ENCODE measurements at regions not wholly inside any gene's neighbourhood (a gene's known extent, or its start where the extent isn't known, plus 50 kb on each side); places are given as distances from the start of the nearest gene placed in this dataset.

GRCh38 chr16:77591347-77591746 is 131.0 kb upstream of the NUDT7 start:
- Mint-ChIP-seq H3K4me1 (ENCODE audit: low read depth in 2 of 2) (no peaks in the 10 kb centered on the region), H3K9me3 (no peaks in the 10 kb centered on the region), H3K27ac (no peak overlapping the region), H3K36me3 (no peaks in the 10 kb centered on the region), H3K27me3 (peaks cover 3 to 28% of the 10 kb centered on the region in 2 donors), H3K4me3 (no peak overlapping the region)
- ATAC-seq (no peak), DNase-seq (ENCODE audit: low spot score) (no peak)

GRCh38 chr16:77592021-77592420 is 130.3 kb upstream of the NUDT7 start:
- DNase-seq (ENCODE audit: low spot score): no peak
- Mint-ChIP-seq H3K4me3 (no peak overlapping the region), H3K4me1 (ENCODE audit: low read depth in 2 of 2) (no peaks in the 10 kb centered on the region), H3K36me3 (no peaks in the 10 kb centered on the region), H3K27ac (no peak overlapping the region), H3K27me3 (peaks cover 8 to 34% of the 10 kb centered on the region in 2 donors), H3K9me3 (no peaks in the 10 kb centered on the region)
- no peak for ATAC-seq

- H3K4me1 Mint-ChIP-seq (ENCODE audit: low read depth in 2 of 2): no peaks in the 10 kb centered on the region
- no peak overlapping the region for H3K4me3 Mint-ChIP-seq
- H3K27me3 Mint-ChIP-seq: peaks cover 17 to 36% of the 10 kb centered on the region in 2 donors
- no peaks in the 10 kb centered on the region for H3K9me3 Mint-ChIP-seq
- H3K36me3 Mint-ChIP-seq: no peaks in the 10 kb centered on the region
- ATAC-seq (no peak), DNase-seq (ENCODE audit: low spot score) (no peak)
- no peak overlapping the region for H3K27ac Mint-ChIP-seq
Measured at GRCh38 chr16:77594057-77594456, 128.3 kb upstream of the NUDT7 start.

GRCh38 chr16:77594799-77595596 is 127.3 kb upstream of the NUDT7 start:
- H3K27ac Mint-ChIP-seq: no peak overlapping the region
- no peak overlapping the region for H3K4me3 Mint-ChIP-seq
- H3K9me3 Mint-ChIP-seq: no peaks in the 10 kb centered on the region
- peaks cover 18 to 43% of the 10 kb centered on the region in 2 donors for H3K27me3 Mint-ChIP-seq
- no peak for DNase-seq (ENCODE audit: low spot score)
- H3K4me1 Mint-ChIP-seq (ENCODE audit: low read depth in 2 of 2): no peaks in the 10 kb centered on the region
- H3K36me3 Mint-ChIP-seq: no peaks in the 10 kb centered on the region
- no peak for ATAC-seq

DNA sequence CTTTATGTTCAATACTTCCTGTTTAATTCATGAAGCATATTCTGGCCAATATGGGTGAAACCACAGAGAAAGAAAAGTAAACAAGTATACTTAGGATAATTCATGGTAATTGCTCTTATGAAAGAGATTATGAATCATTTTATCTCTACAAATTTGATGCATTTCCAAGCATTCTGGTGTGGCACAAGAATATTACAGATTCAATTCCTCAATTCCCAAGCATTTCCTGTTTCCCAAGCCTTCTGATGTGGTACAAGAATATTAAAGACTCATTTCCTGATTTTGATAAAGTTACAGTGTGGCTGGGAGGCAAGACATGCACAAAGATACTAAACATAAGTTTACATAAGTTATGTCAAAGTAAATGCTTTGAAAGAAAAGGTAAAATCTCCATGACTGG is 126.1 kb upstream of the NUDT7 start:
- H3K27ac Mint-ChIP-seq: no peak overlapping the region
- peaks cover 23 to 50% of the 10 kb centered on the region in 2 donors for H3K27me3 Mint-ChIP-seq
- ATAC-seq (no peak), DNase-seq (ENCODE audit: low spot score) (no peak)
- H3K4me3 Mint-ChIP-seq: no peak overlapping the region
- H3K4me1 Mint-ChIP-seq (ENCODE audit: low read depth in 2 of 2): no peaks in the 10 kb centered on the region
- no peaks in the 10 kb centered on the region for H3K36me3 Mint-ChIP-seq
- no peaks in the 10 kb centered on the region for H3K9me3 Mint-ChIP-seq

- H3K27ac Mint-ChIP-seq: no peak overlapping the region
- no peak overlapping the region for H3K4me3 Mint-ChIP-seq
- ATAC-seq (no peak), DNase-seq (ENCODE audit: low spot score) (no peak)
- no peaks in the 10 kb centered on the region for H3K36me3 Mint-ChIP-seq
- H3K4me1 Mint-ChIP-seq (ENCODE audit: low read depth in 2 of 2): no peaks in the 10 kb centered on the region
- H3K9me3 Mint-ChIP-seq: no peaks in the 10 kb centered on the region
- peaks cover 26 to 55% of the 10 kb centered on the region in 2 donors for H3K27me3 Mint-ChIP-seq
Measured at GRCh38 chr16:77599793-77600415, 122.4 kb upstream of the NUDT7 start.

GRCh38 chr16:77600555-77600954 is 121.8 kb upstream of the NUDT7 start:
- no peak for DNase-seq (ENCODE audit: low spot score)
- ATAC-seq: no peak
- Mint-ChIP-seq H3K36me3 (no peaks in the 10 kb centered on the region), H3K4me3 (no peak overlapping the region), H3K9me3 (no peaks in the 10 kb centered on the region), H3K4me1 (ENCODE audit: low read depth in 2 of 2) (no peaks in the 10 kb centered on the region), H3K27me3 (peaks cover 26 to 52% of the 10 kb centered on the region in 2 donors), H3K27ac (no peak overlapping the region)

GRCh38 chr16:77603656-77604055 is 118.7 kb upstream of the NUDT7 start:
- Mint-ChIP-seq H3K4me3 (no peak overlapping the region), H3K36me3 (no peaks in the 10 kb centered on the region), H3K4me1 (ENCODE audit: low read depth in 2 of 2) (no peaks in the 10 kb centered on the region), H3K9me3 (no peaks in the 10 kb centered on the region), H3K27me3 (peaks cover 26 to 52% of the 10 kb centered on the region in 2 donors), H3K27ac (no peak overlapping the region)
- DNase-seq (ENCODE audit: low spot score) (no peak), ATAC-seq (no peak)

- Mint-ChIP-seq H3K4me3 (no peak overlapping the region), H3K9me3 (no peaks in the 10 kb centered on the region), H3K27ac (no peak overlapping the region), H3K36me3 (no peaks in the 10 kb centered on the region), H3K4me1 (ENCODE audit: low read depth in 2 of 2) (no peaks in the 10 kb centered on the region), H3K27me3 (peaks cover 19 to 27% of the 10 kb centered on the region in 2 donors)
- no peak for DNase-seq (ENCODE audit: low spot score)
- ATAC-seq: no peak
Measured at GRCh38 chr16:77610496-77610895, 111.8 kb upstream of the NUDT7 start.

GRCh38 chr16:77611386-77611785 is 110.9 kb upstream of the NUDT7 start:
- Mint-ChIP-seq H3K4me1 (ENCODE audit: low read depth in 2 of 2) (no peaks in the 10 kb centered on the region), H3K4me3 (no peak overlapping the region), H3K27ac (no peak overlapping the region), H3K9me3 (no peaks in the 10 kb centered on the region), H3K27me3 (peaks cover 13 to 22% of the 10 kb centered on the region in 2 donors), H3K36me3 (no peaks in the 10 kb centered on the region)
- ATAC-seq (no peak), DNase-seq (ENCODE audit: low spot score) (no peak)

- Mint-ChIP-seq H3K9me3 (no peaks in the 10 kb centered on the region), H3K4me1 (ENCODE audit: low read depth in 2 of 2) (no peaks in the 10 kb centered on the region), H3K27me3 (peaks cover 11 to 21% of the 10 kb centered on the region in 2 donors), H3K36me3 (no peaks in the 10 kb centered on the region), H3K4me3 (no peak overlapping the region), H3K27ac (no peak overlapping the region)
- ATAC-seq: no peak
- DNase-seq (ENCODE audit: low spot score): no peak
Measured at GRCh38 chr16:77612596-77612995, 109.7 kb upstream of the NUDT7 start.

DNA sequence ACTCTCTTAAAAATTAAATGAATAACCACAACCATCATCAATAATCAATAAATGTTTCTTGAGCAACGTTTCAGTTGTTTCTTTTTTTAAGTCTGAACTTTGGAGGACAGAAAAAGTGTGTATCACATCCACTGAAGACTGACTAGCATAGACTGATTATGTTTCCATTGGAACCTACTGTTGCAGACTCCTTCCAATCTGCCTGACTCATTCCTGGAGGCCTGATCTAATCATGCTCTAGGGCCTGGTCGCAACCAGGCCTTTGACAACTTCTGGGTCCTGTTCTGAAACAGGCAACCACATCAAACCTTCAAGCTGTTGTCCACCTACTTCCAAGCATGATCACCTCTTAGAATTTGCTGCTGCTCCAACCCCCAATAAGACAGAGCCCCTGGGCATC is 109.2 kb upstream of the NUDT7 start:
- H3K27ac Mint-ChIP-seq: no peak overlapping the region
- H3K4me1 Mint-ChIP-seq (ENCODE audit: low read depth in 2 of 2): no peaks in the 10 kb centered on the region
- ATAC-seq (no peak), DNase-seq (ENCODE audit: low spot score) (no peak)
- H3K4me3 Mint-ChIP-seq: no peak overlapping the region
- H3K9me3 Mint-ChIP-seq: no peaks in the 10 kb centered on the region
- no peaks in the 10 kb centered on the region for H3K36me3 Mint-ChIP-seq
- peaks cover 11 to 21% of the 10 kb centered on the region in 2 donors for H3K27me3 Mint-ChIP-seq

DNA sequence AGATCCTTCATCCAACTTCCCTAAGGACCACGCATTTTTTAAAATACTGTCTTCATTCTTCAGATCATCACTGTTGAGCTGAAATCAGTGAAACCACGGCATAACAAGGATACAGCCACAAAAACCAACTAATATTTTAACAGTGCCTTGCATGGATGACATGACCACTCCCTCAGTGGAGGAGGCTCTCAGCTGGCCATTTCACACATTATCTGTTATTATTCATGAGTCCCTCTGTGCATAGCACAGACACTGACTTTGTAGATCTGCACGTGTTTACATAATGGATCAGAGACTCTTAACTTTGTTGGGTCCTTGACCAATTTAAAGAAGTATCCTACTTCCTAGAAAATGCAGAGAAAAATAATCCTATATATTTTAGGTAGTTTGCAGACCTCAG is 104.8 kb upstream of the NUDT7 start:
- DNase-seq (ENCODE audit: low spot score) (no peak), ATAC-seq (no peak)
- no peaks in the 10 kb centered on the region for H3K36me3 Mint-ChIP-seq
- no peaks in the 10 kb centered on the region for H3K9me3 Mint-ChIP-seq
- H3K27me3 Mint-ChIP-seq: peaks cover 18 to 35% of the 10 kb centered on the region in 2 donors
- no peak overlapping the region for H3K4me3 Mint-ChIP-seq
- no peak overlapping the region for H3K27ac Mint-ChIP-seq
- no peaks in the 10 kb centered on the region for H3K4me1 Mint-ChIP-seq (ENCODE audit: low read depth in 2 of 2)

- DNase-seq (ENCODE audit: low spot score) (no peak), ATAC-seq (no peak)
- H3K36me3 Mint-ChIP-seq: no peaks in the 10 kb centered on the region
- no peak overlapping the region for H3K4me3 Mint-ChIP-seq
- no peaks in the 10 kb centered on the region for H3K9me3 Mint-ChIP-seq
- no peaks in the 10 kb centered on the region for H3K4me1 Mint-ChIP-seq (ENCODE audit: low read depth in 2 of 2)
- H3K27me3 Mint-ChIP-seq: peaks cover 18 to 35% of the 10 kb centered on the region in 2 donors
- no peak overlapping the region for H3K27ac Mint-ChIP-seq
Measured at GRCh38 chr16:77617996-77618395, 104.3 kb upstream of the NUDT7 start.

All from natural killer cell treated with Interleukin-12 subunit alpha and Interleukin-12 subunit beta and Interleukin-15 and Interleukin-18, amount 100 ng/mL, for 72 hours (primary cell).